ENCODE measurements at regions not wholly inside any gene's neighbourhood (a gene's known extent, or its start where the extent isn't known, plus 50 kb on each side); places are given as distances from the start of the nearest gene placed in this dataset.

DNA sequence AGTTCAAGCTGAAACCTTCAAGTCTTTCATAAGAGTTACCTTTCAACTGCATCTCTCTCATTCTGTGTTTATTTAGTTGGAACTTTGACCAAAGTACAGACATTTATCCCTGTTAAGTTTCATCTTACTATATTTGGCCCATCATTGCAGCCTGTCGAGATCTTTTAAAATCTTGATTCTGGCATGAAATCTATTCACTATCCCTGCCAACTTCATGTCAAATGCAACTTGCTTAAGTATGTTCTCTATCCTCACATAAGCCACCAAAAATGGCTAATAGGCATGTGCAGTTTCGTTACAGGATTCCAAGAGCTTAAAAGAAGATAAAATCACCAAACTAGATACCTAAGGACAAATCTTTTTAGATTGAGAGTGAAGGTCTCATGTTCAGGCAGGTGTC lies 117.5 kb upstream of the KCNQ5 start:
- TF ChIP-seq CTCF (IDR thresholded peaks at IDR 0.05), result no peak
- TF ChIP-seq POLR2A (IDR thresholded peaks at IDR 0.05), result no peak

Data from lower leg skin (tissue), 3 donors.